Neuronal stem cell (in vitro differentiated cells): ENCODE measurements at regions not wholly inside any gene's neighbourhood (a gene's known extent, or its start where the extent isn't known, plus 50 kb on each side); places are given as distances from the start of the nearest gene placed in this dataset.
"Not testable (repeated sequence)": the region's sequence is repeated elsewhere in the genome, so short reads cannot be mapped to it uniquely, and the experiment has no call there.

Source experiments
- DNase-seq: peaks from one replicate; pipeline ENCODE4 v3.0.0-alpha.2; 2013; ENCODE audit warnings: low spot score
- H2AFZ ChIP-seq: one replicate; pipeline ENCODE4 v1.6.1; 2013; ENCODE audit warnings: mild to moderate bottlenecking, low read length, inconsistent platforms
- H2AK5ac ChIP-seq: 2 replicates; pipeline ENCODE4 v1.6.1; 2013; ENCODE audit warnings: low read depth, mild to moderate bottlenecking, inconsistent platforms, low read length, moderate library complexity, mixed read lengths
- H2BK120ac ChIP-seq: 2 replicates; pipeline ENCODE4 v1.6.1; 2013; ENCODE audit warnings: low read depth, mild to moderate bottlenecking, inconsistent platforms, low read length, moderate library complexity, mixed read lengths
- H2BK12ac ChIP-seq: one replicate; pipeline ENCODE4 v1.6.1; 2013; ENCODE audit warnings: low read length, inconsistent platforms
- H2BK15ac ChIP-seq: 2 replicates; pipeline ENCODE4 v1.6.1; 2013; ENCODE audit warnings: mild to moderate bottlenecking, low read length, inconsistent platforms, mixed read lengths
- H2BK5ac ChIP-seq: one replicate; pipeline ENCODE4 v1.6.1; 2013; ENCODE audit warnings: inconsistent platforms, mild to moderate bottlenecking, low read length, moderate library complexity
- H3K14ac ChIP-seq: one replicate; pipeline ENCODE4 v1.6.1; 2013; ENCODE audit warnings: low read length, inconsistent platforms
- H3K18ac ChIP-seq: 2 replicates; pipeline ENCODE4 v1.6.1; 2013; ENCODE audit warnings: low read length, inconsistent platforms
- H3K23ac ChIP-seq: 2 replicates; pipeline ENCODE4 v1.6.1; 2013; ENCODE audit warnings: low read depth, mild to moderate bottlenecking, mixed read lengths, low read length, inconsistent platforms; ENCODE audit not compliant: poor library complexity
- H3K27ac ChIP-seq: replicated peaks from 3 replicates; pipeline ENCODE4 v1.5.1; 2013; ENCODE audit warnings: low read length, inconsistent platforms
- H3K27me3 ChIP-seq, 3 experiments: 2 replicates each; pipeline ENCODE4 v1.6.1; 2013; ENCODE audit warnings: low read length in 3 of 3, mild to moderate bottlenecking in 2 of 3, inconsistent platforms in 1 of 3, low read depth in 1 of 3, mixed read lengths in 1 of 3, moderate library complexity in 1 of 3; ENCODE audit not compliant: control insufficient read depth in 3 of 3, insufficient read depth in 3 of 3
- H3K36me3 ChIP-seq, 2 donors: replicated peaks in 1 of 2; 2 replicates each; pipeline ENCODE4 v1.6.1; 2013; ENCODE audit warnings: low read length in 2 of 2; ENCODE audit not compliant: control insufficient read depth in 2 of 2, insufficient read depth in 2 of 2
- H3K4ac ChIP-seq: 2 replicates; pipeline ENCODE4 v1.6.1; 2013; ENCODE audit warnings: inconsistent platforms, mild to moderate bottlenecking, low read length, moderate library complexity
- H3K4me1 ChIP-seq, 2 donors: 1 replicate in 1 of 2; 2 replicates in 1 of 2; pipeline ENCODE4 v1.6.1; 2013; ENCODE audit warnings: low read length in 2 of 2, low read depth in 1 of 2; ENCODE audit not compliant: control insufficient read depth in 2 of 2, insufficient read depth in 1 of 2
- H3K4me2 ChIP-seq: one replicate; pipeline ENCODE4 v1.6.1; 2013; ENCODE audit warnings: mild to moderate bottlenecking, low read length, inconsistent platforms; ENCODE audit not compliant: insufficient read depth, poor library complexity, severe bottlenecking
- H3K4me3 ChIP-seq, 2 donors: 2 replicates each; pipeline ENCODE4 v1.5.1; 2013; ENCODE audit warnings: low read length in 2 of 2, mild to moderate bottlenecking in 2 of 2, inconsistent platforms in 1 of 2, moderate library complexity in 1 of 2
- H3K79me1 ChIP-seq: one replicate; pipeline ENCODE4 v1.6.1; 2013; ENCODE audit warnings: low read depth, mild to moderate bottlenecking, inconsistent platforms, low read length, moderate library complexity
- H3K9ac ChIP-seq: one replicate; pipeline ENCODE4 v1.6.1; 2013; ENCODE audit warnings: mild to moderate bottlenecking, low read depth, low read length, inconsistent platforms; ENCODE audit not compliant: poor library complexity
- H3K9me3 ChIP-seq, 2 donors: replicated peaks in 1 of 2; 2 replicates each; pipeline versions ENCODE3 to v1.6.1; 2013; ENCODE audit warnings: low read length in 2 of 2, mild to moderate bottlenecking in 2 of 2, inconsistent platforms in 1 of 2, low read depth in 1 of 2, mixed read lengths in 1 of 2, moderate library complexity in 1 of 2; ENCODE audit not compliant: control insufficient read depth in 2 of 2, insufficient read depth in 1 of 2
- H4K8ac ChIP-seq: one replicate; pipeline ENCODE4 v1.6.1; 2013; ENCODE audit warnings: low read depth, mild to moderate bottlenecking, inconsistent platforms, low read length, moderate library complexity
- H4K91ac ChIP-seq: one replicate; pipeline ENCODE4 v1.6.1; 2013; ENCODE audit warnings: low read length, low read depth, mild to moderate bottlenecking, inconsistent platforms; ENCODE audit not compliant: poor library complexity
- WGBS, 2 donors: extraction: QIAGEN DNeasy Blood & Tissue Kit; methylation state at CpG; one replicate each; pipeline ENCODE4 v1.1.7; 2013; ENCODE audit warnings: missing lambda C conversion rate in 2 of 2, mixed read lengths in 1 of 2; ENCODE audit not compliant: insufficient read length in 2 of 2, insufficient replicate concordance in 1 of 2; ENCODE audit errors: extremely low coverage in 2 of 2; 5-methylcytosine and 5-hydroxymethylcytosine counted together

DNA sequence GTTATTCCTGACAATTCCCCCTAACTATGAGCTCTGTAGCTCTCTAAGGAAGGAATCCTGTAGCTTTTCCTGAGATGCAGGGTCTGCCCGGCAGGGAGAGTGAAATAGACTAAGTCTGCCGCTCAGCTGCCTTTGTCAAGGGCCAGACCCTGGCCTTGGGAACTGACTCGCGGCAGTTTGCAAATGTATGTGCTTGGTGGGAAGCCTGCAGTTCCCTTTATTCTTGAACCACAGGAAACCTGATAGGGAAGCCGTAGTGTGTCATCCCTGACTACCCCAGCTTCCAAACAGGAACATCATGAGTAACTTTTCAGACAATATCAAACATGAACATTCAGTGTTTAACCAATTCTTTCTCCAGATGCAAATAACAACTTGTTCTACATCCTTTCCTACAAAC lies 78.7 kb upstream of the IFNGR1 start:
- Histone ChIP-seq H3K23ac (no peak overlapping the region), H3K4ac (no peak overlapping the region), H4K8ac (no peak overlapping the region), H3K4me1 (peaks cover 0 to 6% of the 10 kb centered on the region in 2 donors), H2BK12ac (no peak overlapping the region), H2AK5ac (no peak overlapping the region), H3K4me3 (no peak overlapping the region), H2BK5ac (no peak overlapping the region), H4K91ac (no peak overlapping the region), H2BK15ac (no peak overlapping the region), H3K36me3 (no peaks in the 10 kb centered on the region), H2BK120ac (no peak overlapping the region), H3K4me2 (no peak overlapping the region), H2AFZ (peak overlapping the region; percentile 30), H3K18ac (no peak overlapping the region), H3K27me3 (peaks cover 0 to 9% (median 3%) of the 10 kb centered on the region in 3 experiments), H3K9ac (no peak overlapping the region), H3K79me1 (no peaks in the 10 kb centered on the region), H3K9me3 (no peaks in the 10 kb centered on the region), H3K27ac (no peak overlapping the region), H3K14ac (no peak overlapping the region)
- WGBS, 2 donors: no CpG with 5 or more reads among the region's 5 CpGs
- DNase-seq: no peak

DNA sequence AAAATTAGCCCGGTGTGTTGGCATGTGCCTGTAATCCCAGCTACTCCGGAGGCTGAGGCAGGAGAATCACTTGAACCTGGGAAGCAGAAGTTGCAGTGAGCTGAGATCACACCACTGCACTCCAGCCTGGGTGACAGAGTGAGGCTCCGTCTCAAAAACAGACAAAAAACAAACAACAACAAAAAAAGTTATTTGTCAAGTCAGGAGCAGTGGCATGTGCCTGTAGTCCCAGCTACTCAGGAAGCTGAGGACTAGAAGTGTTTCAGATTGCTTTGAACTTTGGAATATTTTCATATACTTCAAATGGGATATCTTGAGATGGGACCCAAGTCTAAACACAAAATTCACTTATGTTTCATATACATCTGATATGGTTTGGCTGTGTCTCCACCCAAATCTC lies 73.1 kb upstream of the IFNGR1 start:
- not testable (repeated sequence) for H4K91ac ChIP-seq, H3K36me3 ChIP-seq, H3K4me2 ChIP-seq, H3K14ac ChIP-seq, H3K27ac ChIP-seq, H3K4ac ChIP-seq, H2AFZ ChIP-seq, DNase-seq, H2BK12ac ChIP-seq, H2BK120ac ChIP-seq, H2AK5ac ChIP-seq, H3K27me3 ChIP-seq, H2BK5ac ChIP-seq, H4K8ac ChIP-seq, H2BK15ac ChIP-seq, H3K4me3 ChIP-seq, H3K18ac ChIP-seq, H3K9ac ChIP-seq, H3K23ac ChIP-seq, H3K4me1 ChIP-seq, H3K9me3 ChIP-seq, H3K79me1 ChIP-seq
- WGBS, 2 donors: no CpG with 5 or more reads among the region's 3 CpGs

DNA sequence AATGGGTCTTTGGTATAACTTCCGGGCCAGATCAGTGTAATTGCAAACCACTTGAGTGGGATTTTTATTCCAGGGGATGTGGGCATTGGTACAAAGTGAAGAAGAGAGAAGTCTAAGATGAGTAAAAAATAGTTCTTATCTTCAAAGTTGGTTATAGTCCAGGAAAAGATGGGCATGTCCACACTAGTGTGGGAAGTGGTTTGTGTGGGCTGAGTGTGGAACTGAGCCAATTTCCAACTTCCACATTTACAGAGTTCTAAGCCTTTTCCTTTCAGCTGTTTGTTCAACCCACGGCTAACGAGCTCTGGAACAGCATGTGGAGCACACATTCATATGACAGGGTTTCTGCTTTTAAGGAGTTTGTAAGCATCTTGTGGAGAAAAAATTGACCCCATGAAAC lies 72.3 kb upstream of the IFNGR1 start:
- DNase-seq: no peak

DNA sequence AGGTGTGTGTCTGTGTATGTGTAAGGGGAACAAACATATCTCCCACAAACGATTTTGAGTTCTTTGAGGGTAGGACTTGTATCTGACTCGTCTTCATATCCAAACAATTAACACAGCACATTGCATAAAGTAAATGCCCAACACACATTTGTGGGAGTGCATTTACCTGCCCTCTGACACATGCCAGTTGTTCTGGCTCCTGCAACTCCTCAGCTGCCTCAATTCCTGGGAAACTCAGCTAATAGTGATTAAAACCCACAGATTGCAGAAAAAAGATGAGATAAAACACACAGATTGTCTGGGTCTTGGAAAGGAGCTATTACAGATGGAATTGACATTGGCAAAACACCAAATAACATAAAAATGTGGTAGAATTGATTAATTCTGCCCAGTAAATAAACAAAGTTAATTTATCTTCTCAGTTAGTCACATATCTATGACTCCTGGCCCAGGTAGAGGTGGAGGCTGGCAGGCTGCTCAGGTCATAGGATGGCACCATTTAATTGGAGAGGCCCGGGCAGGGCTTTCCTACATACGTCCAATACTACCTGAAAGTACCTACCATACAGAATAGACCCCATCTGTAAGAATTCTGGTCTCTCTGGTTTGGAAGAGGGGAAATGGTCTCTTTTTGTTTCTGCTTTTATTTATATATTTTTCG lies 71.5 kb upstream of the IFNGR1 start:
- no CpG with 5 or more reads among the region's 5 CpGs for WGBS, 2 donors
- H3K14ac ChIP-seq: no peak overlapping the region
- H3K27ac ChIP-seq: no peak overlapping the region

More for the DNA sequence above, 72.3 kb upstream of the IFNGR1 start:
- no peak overlapping the region for H3K9ac ChIP-seq
- no peak overlapping the region for H3K4me2 ChIP-seq
- H2BK120ac ChIP-seq: no peak overlapping the region
- H2AK5ac ChIP-seq: no peak overlapping the region
- H3K36me3 ChIP-seq: no peaks in the 10 kb centered on the region
- no peaks in the 10 kb centered on the region for H3K9me3 ChIP-seq
- H3K18ac ChIP-seq: peak overlapping the region; percentile 40
- no peak overlapping the region for H4K8ac ChIP-seq
- no peak overlapping the region for H4K91ac ChIP-seq
- H3K4ac ChIP-seq: no peak overlapping the region
- H3K79me1 ChIP-seq: no peaks in the 10 kb centered on the region
- no peak overlapping the region for H3K23ac ChIP-seq
- no CpG with 5 or more reads among the region's 3 CpGs for WGBS, 2 donors
- no peak overlapping the region for H2BK12ac ChIP-seq
- H2AFZ ChIP-seq: no peak overlapping the region
- H3K27ac ChIP-seq: no peak overlapping the region
- no peak overlapping the region for H2BK15ac ChIP-seq
- no peak overlapping the region for H2BK5ac ChIP-seq
- H3K27me3 ChIP-seq: no peaks in the 10 kb centered on the region
- H3K4me1 ChIP-seq: no peaks in the 10 kb centered on the region
- H3K4me3 ChIP-seq: no peak overlapping the region
- no peak overlapping the region for H3K14ac ChIP-seq

More for the DNA sequence above, 71.5 kb upstream of the IFNGR1 start:
- Histone ChIP-seq H3K18ac (no peak overlapping the region), H3K79me1 (no peaks in the 10 kb centered on the region), H3K4me3 (no peak overlapping the region), H3K4ac (no peak overlapping the region), H4K91ac (no peak overlapping the region), H2BK120ac (no peak overlapping the region), H2AFZ (no peak overlapping the region), H3K4me1 (no peaks in the 10 kb centered on the region), H4K8ac (no peak overlapping the region), H2BK12ac (no peak overlapping the region), H3K36me3 (no peaks in the 10 kb centered on the region), H3K27me3 (no peaks in the 10 kb centered on the region), H3K23ac (no peak overlapping the region), H3K4me2 (no peak overlapping the region), H2BK5ac (no peak overlapping the region), H3K9ac (no peak overlapping the region), H3K9me3 (no peaks in the 10 kb centered on the region), H2AK5ac (no peak overlapping the region), H2BK15ac (no peak overlapping the region)
- no peak for DNase-seq
